Inferior parietal cortex (tissue), 1 donor: ENCODE measurements at regions not wholly inside any gene's neighbourhood (a gene's known extent, or its start where the extent isn't known, plus 50 kb on each side); places are given as distances from the start of the nearest gene placed in this dataset.

Experiments used
- DNase-seq: peaks from one replicate; pipeline ENCODE4 v3.0.0-alpha.2; 2016; ENCODE audit errors: extremely low spot score

DNA sequence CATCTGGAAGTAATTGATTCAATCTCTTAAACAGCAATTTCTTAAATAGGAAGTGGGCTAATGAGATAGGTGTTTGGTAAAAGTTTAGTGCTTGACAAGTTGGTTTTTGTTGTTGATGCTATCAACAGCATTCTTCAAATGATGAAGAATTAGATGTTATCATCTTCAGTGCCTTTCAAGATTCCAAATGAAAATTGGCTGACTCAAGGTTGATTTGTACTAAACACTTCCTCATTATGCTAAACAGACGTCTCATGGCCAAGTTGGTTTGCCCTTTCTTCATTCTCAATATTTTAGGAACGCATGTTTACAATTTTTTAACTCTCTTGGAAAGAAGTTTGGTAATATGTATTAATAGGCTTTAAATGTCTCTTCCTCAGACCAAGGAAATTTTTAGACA lies 86.0 kb downstream of the MID1IP1 start:
- DNase-seq, result no peak

GRCh38 chrX:38890326-38890725 lies 89.1 kb downstream of the MID1IP1 start:
- DNase-seq, result no peak

DNA sequence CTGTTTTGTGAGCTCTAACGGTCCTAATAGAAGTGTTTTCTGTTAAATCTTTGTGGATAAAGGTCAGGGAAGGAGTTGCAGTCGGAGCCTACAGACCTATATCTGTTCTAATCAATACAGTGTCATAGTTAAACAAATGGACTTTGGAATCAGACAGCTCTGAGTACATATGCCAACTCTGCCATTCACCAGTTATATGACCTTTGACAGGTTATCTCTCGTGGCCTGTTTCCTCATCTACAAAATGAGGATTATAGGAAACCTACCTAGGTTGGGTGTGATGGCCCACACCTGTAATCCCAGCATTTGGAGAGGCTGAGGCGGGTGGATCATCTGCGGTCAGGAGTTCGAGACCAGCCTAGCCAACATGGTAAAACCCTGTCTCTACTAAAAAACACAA lies 89.7 kb downstream of the MID1IP1 start:
- DNase-seq, result no peak

DNA sequence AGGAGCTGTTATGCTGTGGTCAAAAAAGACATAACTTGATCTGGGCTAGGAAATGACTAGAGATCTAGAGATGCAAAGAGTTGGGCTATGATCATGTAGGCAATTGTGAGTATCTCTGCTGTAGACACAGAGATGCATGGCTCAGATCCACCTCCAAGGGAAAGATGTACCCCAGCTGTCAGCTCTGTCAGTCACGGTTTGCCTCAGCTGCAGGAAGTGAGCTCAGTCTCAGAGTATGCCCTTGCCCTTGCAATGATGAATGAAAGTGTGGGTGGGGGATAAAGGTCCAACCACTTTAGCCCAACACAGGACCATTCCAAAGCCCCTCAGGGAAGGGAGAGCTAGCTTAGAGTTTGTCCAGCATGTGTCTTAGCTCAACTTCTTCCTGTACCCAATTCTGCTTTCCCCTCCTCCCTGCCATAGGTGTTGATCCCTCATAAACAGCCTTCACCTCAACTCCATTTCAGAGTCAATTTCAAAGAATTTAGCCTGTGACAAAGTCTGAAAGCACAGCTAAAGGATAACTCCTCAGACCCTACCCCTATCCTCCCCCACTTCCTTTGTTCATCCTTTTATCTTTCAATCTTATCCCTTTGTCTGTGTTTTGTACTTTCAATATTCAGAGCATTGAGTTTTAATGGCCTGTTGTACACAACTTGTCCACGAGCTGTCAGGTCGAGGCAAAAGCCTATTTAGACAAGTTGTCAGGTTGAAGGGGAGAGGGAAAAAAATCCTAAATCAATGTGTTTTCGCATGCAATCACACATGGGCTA lies 90.6 kb downstream of the MID1IP1 start:
- DNase-seq, result no peak

- no peak for DNase-seq
These were observed 92.2 kb downstream of the MID1IP1 start for GRCh38 chrX:38893441-38893840.

DNA sequence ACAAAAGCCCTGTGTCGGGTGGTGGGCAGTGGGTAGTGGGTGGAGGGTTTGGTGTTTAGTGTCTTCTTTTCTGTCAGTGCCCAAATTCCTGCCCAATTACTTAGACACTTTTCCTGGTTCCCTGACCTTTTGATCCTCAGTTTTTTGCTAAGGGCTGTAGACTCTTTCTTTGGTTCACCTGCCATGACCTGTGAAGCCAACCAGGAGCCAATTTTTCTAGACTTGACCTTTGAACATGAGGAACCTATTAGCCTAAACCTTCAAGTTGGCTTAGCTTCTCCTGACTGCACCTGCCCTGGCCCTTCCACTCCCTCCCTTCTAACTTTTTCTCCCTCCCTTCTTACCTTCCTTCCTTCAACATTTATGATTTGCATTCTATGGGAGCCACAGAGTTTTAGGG lies 94.5 kb downstream of the MID1IP1 start:
- no peak for DNase-seq

- no peak for DNase-seq
These were observed 95.6 kb downstream of the MID1IP1 start for GRCh38 chrX:38896724-38897298.

DNA sequence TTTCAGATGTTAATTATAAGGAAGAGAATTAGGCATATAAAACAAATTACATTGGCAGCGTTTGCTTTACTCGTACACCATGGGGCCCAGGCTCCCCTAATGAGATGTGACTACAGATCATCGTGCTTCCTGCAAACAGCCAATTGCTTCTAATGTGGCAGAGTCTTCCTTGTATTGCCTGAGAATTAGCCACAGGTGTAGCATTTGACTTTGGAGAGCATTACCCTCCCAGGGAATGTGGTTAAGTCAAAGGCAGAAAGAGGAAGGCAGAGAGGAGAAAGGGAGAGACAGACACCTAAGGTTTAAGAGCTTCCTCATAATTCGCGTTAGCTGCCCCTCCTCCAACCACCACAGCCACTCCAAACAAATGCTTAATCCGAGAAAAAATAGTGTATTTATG lies 97.0 kb downstream of the MID1IP1 start:
- no peak for DNase-seq

DNA sequence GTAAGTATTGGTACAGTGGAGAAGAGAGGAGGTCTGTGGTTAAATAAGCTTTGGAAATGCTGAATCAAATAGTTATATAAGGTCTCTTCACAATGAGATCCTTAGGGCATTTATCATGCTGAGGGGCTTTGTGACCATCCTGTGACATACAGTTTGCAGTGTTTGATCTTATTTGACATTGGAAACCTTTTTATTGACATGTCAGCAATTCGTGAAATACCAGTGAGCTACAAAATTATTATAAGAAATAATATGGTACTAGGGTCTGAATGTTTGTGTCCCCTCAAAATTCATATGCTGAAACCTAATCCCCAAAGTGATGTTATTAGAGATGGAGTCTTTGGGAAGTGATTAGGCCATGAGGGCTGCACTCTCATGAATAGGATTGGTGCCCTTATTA lies 98.4 kb downstream of the MID1IP1 start:
- no peak for DNase-seq

DNA sequence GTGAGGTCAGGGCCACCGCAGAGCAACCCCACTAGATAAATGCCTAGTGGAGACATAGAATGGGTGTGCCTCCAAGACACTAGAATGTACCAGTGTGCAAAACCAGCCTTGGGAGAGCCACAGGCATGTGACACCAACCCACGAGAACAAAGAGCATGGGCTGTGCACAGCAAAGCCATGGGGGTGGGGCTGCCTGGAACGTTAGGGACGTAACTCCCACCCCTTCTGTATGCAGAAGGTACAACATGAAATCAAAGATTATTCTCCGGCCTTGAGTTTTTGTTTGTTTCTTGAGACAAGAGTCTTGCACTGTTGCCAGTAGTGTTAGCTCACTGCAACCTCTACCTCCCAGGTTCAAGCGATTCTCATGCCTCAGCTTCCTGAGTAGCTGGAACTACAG lies 99.5 kb downstream of the MID1IP1 start:
- DNase-seq, result no peak

DNA sequence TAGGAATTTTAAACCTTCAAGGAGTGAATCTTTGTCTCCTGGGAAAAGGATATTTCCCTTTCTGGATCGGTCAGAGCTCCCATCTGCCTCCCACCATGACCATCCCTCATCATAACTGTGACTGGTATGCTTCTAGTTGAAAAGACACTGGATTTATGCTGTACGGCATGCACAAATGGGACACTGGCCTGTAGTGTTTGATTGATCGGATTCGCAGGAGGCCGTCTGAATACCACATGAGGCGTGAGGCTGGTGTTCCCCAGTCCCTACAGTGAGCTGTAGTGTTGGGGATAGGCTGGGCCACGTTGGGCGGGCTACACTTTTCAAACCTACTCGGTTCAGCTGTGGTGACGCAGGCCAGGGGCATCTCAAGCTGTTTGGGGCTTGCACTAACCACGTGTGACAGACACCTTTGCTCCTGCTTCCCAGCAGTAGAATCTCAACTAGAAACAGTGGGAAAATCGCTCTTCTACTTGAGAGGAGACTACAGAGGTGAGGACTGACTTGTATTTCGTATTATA lies 101.8 kb downstream of the MID1IP1 start:
- no peak for DNase-seq

GRCh38 chrX:38916801-38917200 lies 115.5 kb downstream of the MID1IP1 start:
- no peak for DNase-seq

DNA sequence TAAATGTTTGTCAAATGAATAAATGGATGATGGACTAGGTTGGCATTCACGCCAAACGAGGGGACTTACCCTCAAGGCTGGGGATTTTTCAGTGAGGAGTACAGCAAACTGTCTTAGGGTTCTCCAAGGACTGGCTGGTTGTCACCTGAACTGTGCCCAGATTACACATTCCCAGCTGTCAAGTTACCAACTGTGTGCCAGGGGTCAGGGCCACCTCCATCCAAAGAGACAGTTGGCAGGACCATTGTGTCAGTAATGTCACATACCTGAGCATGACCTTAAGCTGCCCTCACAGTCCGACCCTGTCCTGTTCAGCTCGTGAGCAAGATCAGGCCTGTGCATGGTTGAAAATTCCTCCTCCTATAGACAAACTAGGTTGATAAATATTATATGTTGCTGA lies 116.7 kb downstream of the MID1IP1 start:
- DNase-seq, result no peak

- DNase-seq, result no peak
These were observed 117.9 kb downstream of the MID1IP1 start for GRCh38 chrX:38919202-38919601.

- no peak for DNase-seq
These were observed 118.7 kb downstream of the MID1IP1 start for GRCh38 chrX:38919853-38920528.

GRCh38 chrX:38923451-38923969 lies 122.3 kb downstream of the MID1IP1 start:
- no peak for DNase-seq

DNA sequence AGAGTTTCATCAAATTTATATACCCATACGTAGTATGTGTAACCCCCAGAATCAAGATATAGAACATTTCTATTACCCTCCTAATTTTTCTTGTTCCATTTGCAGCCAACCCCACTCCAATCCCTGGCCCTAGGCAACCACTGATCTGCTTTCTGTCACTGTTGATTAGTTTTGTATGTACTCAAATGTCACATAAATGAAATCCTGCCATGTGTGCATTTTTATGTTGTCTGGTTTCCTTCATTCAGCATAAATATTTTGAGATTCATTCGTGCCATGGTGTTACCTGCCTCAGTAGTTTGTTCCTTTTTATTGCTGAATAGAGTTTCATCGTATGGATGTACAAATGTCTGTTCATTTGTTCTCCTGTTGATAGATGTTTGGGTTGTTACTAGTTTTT lies 126.3 kb downstream of the MID1IP1 start:
- no peak for DNase-seq

DNA sequence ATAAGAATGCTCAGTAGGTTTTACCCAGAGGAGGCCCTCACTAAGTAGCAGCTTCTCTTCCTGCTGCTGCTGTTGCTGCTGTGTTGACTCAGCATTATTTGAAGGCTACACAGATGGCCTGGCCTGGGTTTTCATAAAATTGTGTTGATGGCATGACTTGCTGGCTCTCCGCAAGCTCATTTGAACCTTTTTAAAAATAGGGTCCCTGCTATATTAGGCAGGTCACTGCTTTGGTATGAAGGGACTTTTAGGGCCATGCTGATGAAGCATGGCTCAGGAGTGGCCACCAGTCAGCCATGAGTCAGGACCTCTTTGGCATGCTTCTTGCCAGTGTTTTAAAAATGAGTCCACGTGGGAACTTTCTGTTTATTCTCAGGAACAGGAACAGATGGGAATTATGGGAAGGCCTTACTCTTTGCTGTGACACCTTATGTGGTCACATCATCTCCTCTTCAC lies 128.7 kb downstream of the MID1IP1 start:
- no peak for DNase-seq

- DNase-seq, result no peak
These were observed 129.2 kb downstream of the MID1IP1 start for GRCh38 chrX:38930474-38930873.

- no peak for DNase-seq
These were observed 134.3 kb downstream of the MID1IP1 start for GRCh38 chrX:38935561-38935960.

- no peak for DNase-seq
These were observed 136.1 kb downstream of the MID1IP1 start for GRCh38 chrX:38937400-38937799.

DNA sequence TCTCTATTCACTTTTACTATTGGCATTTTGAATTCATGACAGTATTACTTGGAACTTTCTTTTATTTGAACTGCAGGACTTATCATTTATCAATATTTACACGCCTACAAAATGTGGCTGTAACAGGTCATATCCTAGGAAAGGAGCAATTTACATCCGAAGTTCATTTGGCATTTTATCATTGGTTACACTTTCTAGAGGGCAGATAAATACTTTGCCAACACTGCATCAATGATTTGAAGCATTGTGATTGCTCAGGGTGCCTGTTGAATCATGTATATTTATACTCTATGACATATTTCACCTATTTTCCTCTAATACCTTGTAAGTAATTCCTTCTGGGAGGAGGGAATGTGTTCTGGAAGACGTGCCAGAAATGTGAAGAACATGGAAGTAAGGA lies 136.7 kb downstream of the MID1IP1 start:
- no peak for DNase-seq

DNA sequence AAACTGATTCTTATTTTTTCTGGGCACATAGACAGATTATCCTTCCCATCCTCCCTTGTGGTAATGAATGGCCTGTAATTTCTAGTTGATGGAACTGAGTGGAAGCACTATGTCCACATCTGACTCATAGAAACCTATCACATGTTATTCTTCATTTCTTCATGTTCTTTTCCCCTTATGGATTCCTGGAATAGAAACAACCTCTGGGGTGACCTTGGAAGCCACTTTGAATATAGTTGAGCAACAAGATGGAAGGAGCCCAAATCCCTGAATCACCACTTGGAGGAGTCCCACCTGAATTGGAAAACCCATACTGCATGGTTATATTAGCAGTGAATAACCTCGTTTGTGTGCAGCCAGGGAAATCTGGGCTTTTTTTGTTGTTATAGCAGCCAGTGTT lies 137.8 kb downstream of the MID1IP1 start:
- DNase-seq, result no peak
